ENCODE measurements at regions not wholly inside any gene's neighbourhood (a gene's known extent, or its start where the extent isn't known, plus 50 kb on each side); places are given as distances from the start of the nearest gene placed in this dataset.

- TF ChIP-seq CTCF (IDR thresholded peaks at IDR 0.05) (no peak), POLR2AphosphoS5 (IDR thresholded peaks at IDR 0.05; ENCODE audit: low read depth, low read length) (no peak), REST (IDR thresholded peaks at IDR 0.05; ENCODE audit: insufficient read depth in 1 of 2, low read depth in 2 of 2, low read length in 1 of 2) (no peak), TCF7L2 (IDR thresholded peaks at IDR 0.05; ENCODE audit: low read depth, low read length) (no peak), SIN3A (IDR thresholded peaks at IDR 0.05; ENCODE audit: borderline replicate concordance, insufficient read depth, low read depth, low read length) (no peak)
Measured at GRCh38 chr9:103821115-103821514, 273.0 kb upstream of the SMC2 start.
